Panc1 (cell line): ENCODE measurements at regions not wholly inside any gene's neighbourhood (a gene's known extent, or its start where the extent isn't known, plus 50 kb on each side); places are given as distances from the start of the nearest gene placed in this dataset.

Experiments used
- ATAC-seq: fragments of 200-7000 bp; cut with Tn5 transposase; 2 replicates; pipeline ENCODE4 v1.9.1; 2020; ENCODE audit warnings: mild to moderate bottlenecking, moderate library complexity
- BruUV-seq: library from RNA; stranded (reverse); fragments of 400-500 nt; replicated peaks from 2 replicates; lab custom pipeline; 2021; lab: Mats Ljungman, UMichigan
- CTCF ChIA-PET: fragments of 300-600 bp; sonication (Branson Sonifier 250); formaldehyde crosslinking; loops from one replicate; lab custom pipeline; 2022; ENCODE audit warnings: antibody characterized with exemption; lab: Charles Lee
- POLR2A ChIA-PET: fragments of 300-600 bp; sonication (Branson Sonifier 250); formaldehyde crosslinking; loops from one replicate; lab custom pipeline; 2022; ENCODE audit warnings: antibody characterized with exemption; lab: Charles Lee
- DNase-seq: peaks from one replicate; pipeline ENCODE4 v3.0.0-alpha.2; 2010; ENCODE audit warnings: low read depth, low spot score
- H3K27ac ChIP-seq: 2 replicates; pipeline ENCODE4 v1.5.1; 2011; ENCODE audit warnings: mild to moderate bottlenecking, low read length, inconsistent platforms
- H3K27me3 ChIP-seq: fragments of 200-500 bp; sonication (Bioruptor generic); 2 replicates; pipeline ENCODE4 v1.6.0; 2014; ENCODE audit warnings: low read length, inconsistent platforms; ENCODE audit not compliant: control insufficient read depth, insufficient read depth
- H3K36me3 ChIP-seq: fragments of 200-500 bp; sonication (Bioruptor generic); 2 replicates; pipeline ENCODE4 v1.5.1; 2014; ENCODE audit warnings: inconsistent platforms, mild to moderate bottlenecking, low read length, moderate library complexity; ENCODE audit not compliant: control insufficient read depth, insufficient read depth
- H3K4me1 ChIP-seq: 2 replicates; pipeline ENCODE4 v1.5.1; 2011; ENCODE audit warnings: inconsistent platforms, mild to moderate bottlenecking, low read length, moderate library complexity; ENCODE audit not compliant: control insufficient read depth, insufficient read depth
- H3K4me3 ChIP-seq, 2 experiments: 2 replicates each; pipeline ENCODE4 v1.5.1; 2011 to 2012; ENCODE audit warnings: low read depth in 2 of 2, low read length in 2 of 2, mild to moderate bottlenecking in 2 of 2, inconsistent platforms in 1 of 2, moderate library complexity in 1 of 2
- H3K9me3 ChIP-seq: fragments of 200-500 bp; sonication (Bioruptor generic); 2 replicates; pipeline ENCODE4 v1.5.1; 2014; ENCODE audit warnings: low read depth, mild to moderate bottlenecking, inconsistent platforms, low read length, moderate library complexity; ENCODE audit not compliant: control insufficient read depth, insufficient read depth
- POLR2AphosphoS5 ChIP-seq: IDR thresholded peaks from 2 replicates; pipeline ENCODE4 v1.6.1; 2012; ENCODE audit warnings: mild to moderate bottlenecking, low read depth, low read length, moderate library complexity
- REST ChIP-seq, 2 experiments: IDR thresholded peaks; 2 replicates each; pipeline ENCODE4 v1.6.1; 2011 to 2012; ENCODE audit warnings: low read depth in 2 of 2, control low read depth in 1 of 2, low read length in 1 of 2, mild to moderate bottlenecking in 1 of 2, moderate library complexity in 1 of 2; ENCODE audit not compliant: insufficient read depth in 1 of 2
- SIN3A ChIP-seq: IDR thresholded peaks from 2 replicates; pipeline ENCODE4 v1.6.1; 2012; ENCODE audit warnings: low read depth, mild to moderate bottlenecking, low read length, moderate library complexity, borderline replicate concordance; ENCODE audit not compliant: insufficient read depth
- TCF7L2 ChIP-seq: IDR thresholded peaks from 2 replicates; pipeline ENCODE4 v1.6.1; 2011; ENCODE audit warnings: mild to moderate bottlenecking, low read depth, low read length, inconsistent platforms
- in situ Hi-C: cut with HindIII; loops from 2 replicates; pipeline ENCODE4 v1.10.0; 2016; ENCODE audit warnings: low sequenced_read_pairs, low pct_unique_long_range_greater_than_20kb
- intact Hi-C: fragments of 100-400 bp; cut with micrococcal nuclease; formaldehyde crosslinking; loops from one replicate; pipeline ENCODE4 v1.10.0; 2022; ENCODE audit not compliant: unreplicated experiment
- TF ChIP-seq, protein P1 (sequence below): fragments of 450-650 bp; IDR thresholded peaks from 2 replicates; pipeline ENCODE4 v1.5.1; 2017; ENCODE audit warnings: mild to moderate bottlenecking

- intact Hi-C loops (no loop called here), in situ Hi-C loops (no loop called here)
- Histone ChIP-seq H3K27me3 (no peaks in the 10 kb centered on the region), H3K27ac (peak overlapping the region; percentile 34; the same call in 1 of the 2 replicates), H3K4me1 (peaks cover 7% of the 10 kb centered on the region), H3K4me3 (peak overlapping the region in 1 of 2 experiments; percentile 7; a peak in 1 of 4 replicates), H3K9me3 (no peaks in the 10 kb centered on the region), H3K36me3 (no peaks in the 10 kb centered on the region)
- ChIA-PET CTCF (no interaction called here), POLR2A (no interaction called here)
- DNase-seq (no peak), ATAC-seq (no peak)
- no peak for TF ChIP-seq TCF7L2
- TF ChIP-seq SIN3A = no peak
- TF ChIP-seq REST (IDR thresholded peaks at IDR 0.05; ENCODE audit: insufficient read depth in 1 of 2, low read depth in 2 of 2, low read length in 1 of 2) = no peak
- TF ChIP-seq, protein P1, sequence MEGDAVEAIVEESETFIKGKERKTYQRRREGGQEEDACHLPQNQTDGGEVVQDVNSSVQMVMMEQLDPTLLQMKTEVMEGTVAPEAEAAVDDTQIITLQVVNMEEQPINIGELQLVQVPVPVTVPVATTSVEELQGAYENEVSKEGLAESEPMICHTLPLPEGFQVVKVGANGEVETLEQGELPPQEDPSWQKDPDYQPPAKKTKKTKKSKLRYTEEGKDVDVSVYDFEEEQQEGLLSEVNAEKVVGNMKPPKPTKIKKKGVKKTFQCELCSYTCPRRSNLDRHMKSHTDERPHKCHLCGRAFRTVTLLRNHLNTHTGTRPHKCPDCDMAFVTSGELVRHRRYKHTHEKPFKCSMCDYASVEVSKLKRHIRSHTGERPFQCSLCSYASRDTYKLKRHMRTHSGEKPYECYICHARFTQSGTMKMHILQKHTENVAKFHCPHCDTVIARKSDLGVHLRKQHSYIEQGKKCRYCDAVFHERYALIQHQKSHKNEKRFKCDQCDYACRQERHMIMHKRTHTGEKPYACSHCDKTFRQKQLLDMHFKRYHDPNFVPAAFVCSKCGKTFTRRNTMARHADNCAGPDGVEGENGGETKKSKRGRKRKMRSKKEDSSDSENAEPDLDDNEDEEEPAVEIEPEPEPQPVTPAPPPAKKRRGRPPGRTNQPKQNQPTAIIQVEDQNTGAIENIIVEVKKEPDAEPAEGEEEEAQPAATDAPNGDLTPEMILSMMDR = no peak
- TF ChIP-seq POLR2AphosphoS5 = no peak
- no TSS peak for BruUV-seq
These were observed 143.4 kb upstream of the IER5L start for GRCh38 chr9:129321286-129322021.

DNA sequence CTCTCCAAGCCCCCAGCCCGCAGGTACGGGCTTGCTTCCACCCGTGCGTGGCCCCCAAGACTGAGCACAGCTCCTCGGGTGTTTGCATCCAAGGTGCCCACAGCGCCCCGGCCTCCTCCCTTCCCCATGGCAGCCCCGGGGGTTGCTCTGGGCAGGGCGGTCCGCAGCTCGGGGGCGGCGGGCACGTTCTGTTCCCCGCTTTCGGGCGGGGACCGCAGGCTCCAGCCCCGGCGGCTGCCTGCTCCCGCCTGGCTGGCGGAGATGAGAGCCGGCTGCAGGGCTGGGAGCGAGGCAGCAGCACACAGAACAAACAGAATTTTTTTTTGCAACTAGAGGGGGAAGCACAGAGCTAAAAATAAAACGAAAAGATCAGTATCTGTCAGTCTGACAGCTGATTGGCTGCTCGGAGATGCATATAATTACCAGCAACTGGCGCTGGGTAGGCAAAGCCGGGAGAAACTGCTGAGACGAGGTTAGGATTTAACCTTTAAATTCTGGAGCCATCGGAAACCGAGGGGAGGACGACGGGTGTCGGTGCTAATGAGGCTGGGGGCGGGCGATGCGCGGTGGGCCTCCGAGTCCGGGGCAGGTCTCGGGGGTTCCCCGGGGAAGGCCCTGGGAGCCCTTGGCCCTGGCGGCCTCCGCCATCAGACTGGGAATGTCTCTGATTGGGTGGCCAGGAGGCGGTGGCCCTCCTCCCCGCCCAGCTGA lies 142.7 kb upstream of the IER5L start:
- CTCF ChIA-PET = no interaction called here
- peaks cover 7% of the 10 kb centered on the region for H3K4me1 ChIP-seq
- H3K36me3 ChIP-seq = no peaks in the 10 kb centered on the region
- no peak for ATAC-seq
- H3K27me3 ChIP-seq = no peaks in the 10 kb centered on the region
- H3K9me3 ChIP-seq = no peaks in the 10 kb centered on the region
- POLR2A ChIA-PET = no interaction called here
- in situ Hi-C loops = no loop called here
- H3K27ac ChIP-seq = no peak overlapping the region
- no peak for TF ChIP-seq SIN3A
- no peak for TF ChIP-seq TCF7L2
- TF ChIP-seq POLR2AphosphoS5 = no peak
- TF ChIP-seq, protein P1 = no peak
- no peak for TF ChIP-seq REST (IDR thresholded peaks at IDR 0.05; ENCODE audit: insufficient read depth in 1 of 2, low read depth in 2 of 2, low read length in 1 of 2)
- BruUV-seq = no TSS peak
- intact Hi-C loops = no loop called here
- peak overlapping the region in 1 of 2 experiments; percentile 7; a peak in 1 of 4 replicates for H3K4me3 ChIP-seq
- DNase-seq = no peak
